ENCODE measurements at regions not wholly inside any gene's neighbourhood (a gene's known extent, or its start where the extent isn't known, plus 50 kb on each side); places are given as distances from the start of the nearest gene placed in this dataset.
A peak's percentile ranks its signal among the peaks of the same experiment; 100 is the strongest.

- DNase-seq (ENCODE audit: low read depth, low spot score), result no peak
- H3K36me3 Mint-ChIP-seq (ENCODE audit: low read depth), result no peaks in the 10 kb centered on the region
- no peaks in the 10 kb centered on the region for H3K9me3 Mint-ChIP-seq
Observed at GRCh38 chr22:48044487-48045060, 1282.1 kb downstream of the TBC1D22A start.

GRCh38 chr22:48043581-48043980 lies 1281.1 kb downstream of the TBC1D22A start:
- no peak overlapping the region for H3K27ac Mint-ChIP-seq (ENCODE audit: unreplicated experiment)

More at GRCh38 chr22:48044487-48045060, 1282.1 kb downstream of the TBC1D22A start:
- H3K4me1 Mint-ChIP-seq, result no peaks in the 10 kb centered on the region
- H3K27me3 Mint-ChIP-seq (ENCODE audit: low read depth), result peaks cover 15% of the 10 kb centered on the region
- no peak for TF ChIP-seq CTCF (conservative IDR thresholded peaks at IDR 0.05)
- H3K4me3 Mint-ChIP-seq, result no peak overlapping the region
- H3K27ac Mint-ChIP-seq (ENCODE audit: unreplicated experiment), result no peak overlapping the region

DNA sequence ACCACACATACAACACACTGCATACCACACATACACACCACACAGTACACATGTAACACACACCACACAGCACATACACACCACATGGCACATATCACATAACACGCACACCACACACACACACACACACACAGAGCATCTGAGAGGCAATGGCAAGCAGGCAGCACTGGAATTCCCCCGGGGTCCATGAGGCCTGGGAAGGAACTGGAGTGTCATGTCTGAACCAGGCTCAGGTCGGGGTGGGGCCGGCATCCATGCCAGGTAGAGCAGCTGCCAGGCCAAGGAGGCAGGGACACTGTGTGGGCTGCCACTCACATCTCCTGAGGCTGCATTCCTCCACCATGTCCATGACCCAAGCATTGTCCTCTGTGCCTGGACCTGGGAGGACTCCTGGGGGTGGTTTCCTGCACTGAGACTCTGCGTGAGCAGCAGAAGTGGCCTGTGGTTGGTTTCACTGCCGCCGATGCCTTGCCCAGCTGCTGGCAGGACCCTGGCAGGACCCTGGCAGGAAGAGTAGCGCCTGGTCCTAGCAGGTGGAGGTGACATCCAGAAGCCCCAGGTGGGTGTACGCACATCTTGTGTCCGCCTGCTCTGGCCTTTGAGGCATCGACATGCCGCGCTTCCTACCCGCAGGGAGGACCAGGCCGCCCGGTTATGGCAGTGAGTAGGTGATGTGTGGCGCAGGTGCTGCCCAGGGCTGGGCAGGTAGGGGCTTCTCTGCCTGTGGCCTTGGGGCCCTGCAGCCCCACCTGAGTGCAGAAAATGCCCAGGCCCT lies 1280.4 kb downstream of the TBC1D22A start:
- H3K27me3 Mint-ChIP-seq (ENCODE audit: low read depth), result peaks cover 13% of the 10 kb centered on the region
- no peaks in the 10 kb centered on the region for H3K36me3 Mint-ChIP-seq (ENCODE audit: low read depth)
- H3K27ac Mint-ChIP-seq (ENCODE audit: unreplicated experiment), result peak overlapping the region; percentile 37
- H3K4me1 Mint-ChIP-seq, result no peaks in the 10 kb centered on the region
- no peak for DNase-seq (ENCODE audit: low read depth, low spot score)
- TF ChIP-seq CTCF (conservative IDR thresholded peaks at IDR 0.05), result no peak
- H3K9me3 Mint-ChIP-seq, result no peaks in the 10 kb centered on the region
- H3K4me3 Mint-ChIP-seq, result no peak overlapping the region

More at GRCh38 chr22:48043581-48043980, 1281.1 kb downstream of the TBC1D22A start:
- Mint-ChIP-seq H3K9me3 (no peaks in the 10 kb centered on the region), H3K4me3 (no peak overlapping the region), H3K27me3 (ENCODE audit: low read depth) (peaks cover 13% of the 10 kb centered on the region), H3K4me1 (no peaks in the 10 kb centered on the region), H3K36me3 (ENCODE audit: low read depth) (no peaks in the 10 kb centered on the region)
- no peak for TF ChIP-seq CTCF (conservative IDR thresholded peaks at IDR 0.05)
- DNase-seq (ENCODE audit: low read depth, low spot score), result no peak

DNA sequence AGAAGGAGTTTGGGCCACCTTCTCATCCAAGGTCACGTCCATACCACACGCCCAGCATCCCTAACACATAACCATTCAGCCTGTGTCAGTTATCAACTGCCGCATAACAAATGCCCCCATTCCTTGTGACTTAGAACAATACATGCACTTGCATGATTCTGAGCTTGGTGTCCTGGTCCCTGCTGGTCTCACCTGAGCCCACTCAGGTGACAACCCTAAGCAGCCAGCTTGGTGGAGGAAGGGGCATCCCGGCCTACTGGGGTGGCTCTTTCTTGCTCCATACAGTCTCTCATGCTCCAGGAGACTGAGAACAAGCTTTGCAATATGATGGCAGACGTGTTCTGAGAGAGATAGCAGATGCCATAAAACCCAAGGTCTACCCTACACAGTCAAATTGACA lies 1276.9 kb downstream of the TBC1D22A start:
- H3K4me3 Mint-ChIP-seq, result no peak overlapping the region
- H3K9me3 Mint-ChIP-seq, result no peaks in the 10 kb centered on the region
- H3K4me1 Mint-ChIP-seq, result no peaks in the 10 kb centered on the region
- no peaks in the 10 kb centered on the region for H3K36me3 Mint-ChIP-seq (ENCODE audit: low read depth)
- no peak overlapping the region for H3K27ac Mint-ChIP-seq (ENCODE audit: unreplicated experiment)
- no peak for DNase-seq (ENCODE audit: low read depth, low spot score)
- peaks cover 13% of the 10 kb centered on the region for H3K27me3 Mint-ChIP-seq (ENCODE audit: low read depth)
- TF ChIP-seq CTCF (conservative IDR thresholded peaks at IDR 0.05), result no peak

- Mint-ChIP-seq H3K4me3 (no peak overlapping the region), H3K27ac (ENCODE audit: unreplicated experiment) (no peak overlapping the region), H3K36me3 (ENCODE audit: low read depth) (no peaks in the 10 kb centered on the region), H3K9me3 (no peaks in the 10 kb centered on the region), H3K27me3 (ENCODE audit: low read depth) (peaks cover 7% of the 10 kb centered on the region), H3K4me1 (no peaks in the 10 kb centered on the region)
- DNase-seq (ENCODE audit: low read depth, low spot score), result no peak
- TF ChIP-seq CTCF (conservative IDR thresholded peaks at IDR 0.05), result no peak
Observed at GRCh38 chr22:48037618-48038017, 1275.2 kb downstream of the TBC1D22A start.

Data from neural crest cell (in vitro differentiated cells).